ENCODE measurements at regions not wholly inside any gene's neighbourhood (a gene's known extent, or its start where the extent isn't known, plus 50 kb on each side); places are given as distances from the start of the nearest gene placed in this dataset.

GRCh38 chr2:145314119-145314633, 794.3 kb upstream of the ZEB2 start:
- no peak overlapping the region for H3K4me3 ChIP-seq (replicated peaks in 1 of 3)
- intact Hi-C loops (cut with DNase I) = no loop called here
- TF ChIP-seq CTCF (IDR thresholded peaks at IDR 0.05) (no peak), POLR2A (IDR thresholded peaks at IDR 0.05) (no peak)
- no peak for DNase-seq
- H3K4me1 ChIP-seq = no peaks in the 10 kb centered on the region
- H3K27ac ChIP-seq = no peak overlapping the region
- H3K9me3 ChIP-seq = no peaks in the 10 kb centered on the region
- no peaks in the 10 kb centered on the region for H3K27me3 ChIP-seq
- H3K36me3 ChIP-seq = no peaks in the 10 kb centered on the region
- 88 to 90% methylated on average over 3 of the region's 3 CpGs for WGBS, 2 donors

- Histone ChIP-seq H3K27ac (no peak overlapping the region), H3K27me3 (no peaks in the 10 kb centered on the region), H3K9me3 (no peaks in the 10 kb centered on the region), H3K4me1 (no peaks in the 10 kb centered on the region), H3K36me3 (no peaks in the 10 kb centered on the region), H3K4me3 (replicated peaks in 1 of 3) (no peak overlapping the region)
- no peak for DNase-seq
- intact Hi-C loops (cut with DNase I) = no loop called here
- WGBS, 2 donors = 90 to 94% methylated on average over 1 of the region's 1 CpG
- TF ChIP-seq CTCF (IDR thresholded peaks at IDR 0.05) (no peak), POLR2A (IDR thresholded peaks at IDR 0.05) (no peak)
These were observed 786.0 kb upstream of the ZEB2 start for GRCh38 chr2:145305889-145306288.

- no peak for DNase-seq
- no peaks in the 10 kb centered on the region for H3K4me1 ChIP-seq
- intact Hi-C loops (cut with DNase I) = no loop called here
- H3K4me3 ChIP-seq (replicated peaks in 1 of 3) = no peak overlapping the region
- no peaks in the 10 kb centered on the region for H3K36me3 ChIP-seq
- no peak overlapping the region for H3K27ac ChIP-seq
- H3K27me3 ChIP-seq = no peaks in the 10 kb centered on the region
- WGBS, 2 donors = 85 to 87% methylated on average over 3 of the region's 3 CpGs
- no peaks in the 10 kb centered on the region for H3K9me3 ChIP-seq
- no peak for TF ChIP-seq CTCF (IDR thresholded peaks at IDR 0.05)
- TF ChIP-seq POLR2A (IDR thresholded peaks at IDR 0.05) = no peak
These were observed 784.6 kb upstream of the ZEB2 start for GRCh38 chr2:145304501-145304900.

GRCh38 chr2:145303536-145303935, 783.6 kb upstream of the ZEB2 start:
- H3K4me1 ChIP-seq = no peaks in the 10 kb centered on the region
- H3K27me3 ChIP-seq = no peaks in the 10 kb centered on the region
- no peak overlapping the region for H3K4me3 ChIP-seq (replicated peaks in 1 of 3)
- H3K36me3 ChIP-seq = no peaks in the 10 kb centered on the region
- 50 to 75% methylated on average over 2 of the region's 2 CpGs for WGBS, 2 donors
- TF ChIP-seq POLR2A (IDR thresholded peaks at IDR 0.05) (no peak), CTCF (IDR thresholded peaks at IDR 0.05) (no peak)
- H3K9me3 ChIP-seq = no peaks in the 10 kb centered on the region
- no peak for DNase-seq
- H3K27ac ChIP-seq = no peak overlapping the region
- intact Hi-C loops (cut with DNase I) = no loop called here

GRCh38 chr2:145302886-145303285, 783.0 kb upstream of the ZEB2 start:
- intact Hi-C loops (cut with DNase I) = no loop called here
- no peak overlapping the region for H3K27ac ChIP-seq
- no peaks in the 10 kb centered on the region for H3K36me3 ChIP-seq
- TF ChIP-seq CTCF (IDR thresholded peaks at IDR 0.05) = no peak
- no peak for TF ChIP-seq POLR2A (IDR thresholded peaks at IDR 0.05)
- no peaks in the 10 kb centered on the region for H3K4me1 ChIP-seq
- no peak for DNase-seq
- H3K27me3 ChIP-seq = no peaks in the 10 kb centered on the region
- 85% methylated on average over 2 of the region's 2 CpGs for WGBS, 2 donors
- no peaks in the 10 kb centered on the region for H3K9me3 ChIP-seq
- H3K4me3 ChIP-seq (replicated peaks in 1 of 3) = no peak overlapping the region
